ENCODE measurements at regions not wholly inside any gene's neighbourhood (a gene's known extent, or its start where the extent isn't known, plus 50 kb on each side); places are given as distances from the start of the nearest gene placed in this dataset.

- H3K27me3 Mint-ChIP-seq (ENCODE audit: low read depth in 3 of 3) = no peaks in the 10 kb centered on the region
- H3K9me3 Mint-ChIP-seq = peaks cover 0 to 5% (median 0%) of the 10 kb centered on the region in 6 donors
- H3K4me1 Mint-ChIP-seq = no peaks in the 10 kb centered on the region
- no peaks in the 10 kb centered on the region for H3K36me3 Mint-ChIP-seq
- no peak overlapping the region for H3K27ac Mint-ChIP-seq
- H3K4me3 Mint-ChIP-seq = no peak overlapping the region
- no peak for DNase-seq
Measured at GRCh38 chrY:14411334-14411733, 113.0 kb upstream of the NLGN4Y start.

- no peak for DNase-seq
- Mint-ChIP-seq H3K4me3 (no peak overlapping the region), H3K27ac (no peak overlapping the region), H3K36me3 (no peaks in the 10 kb centered on the region), H3K27me3 (ENCODE audit: low read depth in 3 of 3) (no peaks in the 10 kb centered on the region), H3K4me1 (no peaks in the 10 kb centered on the region), H3K9me3 (no peaks in the 10 kb centered on the region)
Measured at GRCh38 chrY:14436546-14436945, 87.8 kb upstream of the NLGN4Y start.

GRCh38 chrY:14437626-14438025, 86.7 kb upstream of the NLGN4Y start:
- Mint-ChIP-seq H3K27ac (no peak overlapping the region), H3K27me3 (ENCODE audit: low read depth in 3 of 3) (no peaks in the 10 kb centered on the region), H3K4me3 (no peak overlapping the region), H3K4me1 (no peaks in the 10 kb centered on the region), H3K9me3 (no peaks in the 10 kb centered on the region), H3K36me3 (no peaks in the 10 kb centered on the region)
- DNase-seq = no peak

- no peaks in the 10 kb centered on the region for H3K4me1 Mint-ChIP-seq
- H3K36me3 Mint-ChIP-seq = no peaks in the 10 kb centered on the region
- H3K4me3 Mint-ChIP-seq = no peak overlapping the region
- no peaks in the 10 kb centered on the region for H3K27me3 Mint-ChIP-seq (ENCODE audit: low read depth in 3 of 3)
- no peaks in the 10 kb centered on the region for H3K9me3 Mint-ChIP-seq
- no peak for DNase-seq
- H3K27ac Mint-ChIP-seq = no peak overlapping the region
Measured at GRCh38 chrY:14438395-14438794, 85.9 kb upstream of the NLGN4Y start.

GRCh38 chrY:14444550-14444949, 79.8 kb upstream of the NLGN4Y start:
- Mint-ChIP-seq H3K36me3 (no peaks in the 10 kb centered on the region), H3K9me3 (no peaks in the 10 kb centered on the region), H3K4me3 (no peak overlapping the region), H3K27me3 (ENCODE audit: low read depth in 3 of 3) (no peaks in the 10 kb centered on the region), H3K27ac (no peak overlapping the region), H3K4me1 (no peaks in the 10 kb centered on the region)
- DNase-seq = no peak

- H3K36me3 Mint-ChIP-seq = no peaks in the 10 kb centered on the region
- peaks cover 0 to 2% (median 0%) of the 10 kb centered on the region in 6 donors for H3K9me3 Mint-ChIP-seq
- DNase-seq = no peak
- H3K4me3 Mint-ChIP-seq = no peak overlapping the region
- H3K27ac Mint-ChIP-seq = no peak overlapping the region
- no peaks in the 10 kb centered on the region for H3K27me3 Mint-ChIP-seq (ENCODE audit: low read depth in 3 of 3)
- H3K4me1 Mint-ChIP-seq = no peaks in the 10 kb centered on the region
Measured at GRCh38 chrY:14468151-14468683, 56.1 kb upstream of the NLGN4Y start.

- Mint-ChIP-seq H3K9me3 (no peaks in the 10 kb centered on the region), H3K36me3 (no peaks in the 10 kb centered on the region), H3K27ac (no peak overlapping the region), H3K27me3 (ENCODE audit: low read depth in 3 of 3) (no peaks in the 10 kb centered on the region), H3K4me1 (no peaks in the 10 kb centered on the region), H3K4me3 (no peak overlapping the region)
- no peak for DNase-seq
Measured at GRCh38 chrY:14472421-14472820, 51.9 kb upstream of the NLGN4Y start.

GRCh38 chrY:14473320-14473719, 51.0 kb upstream of the NLGN4Y start:
- Mint-ChIP-seq H3K4me3 (no peak overlapping the region), H3K27ac (no peak overlapping the region), H3K36me3 (no peaks in the 10 kb centered on the region), H3K9me3 (no peaks in the 10 kb centered on the region), H3K4me1 (no peaks in the 10 kb centered on the region), H3K27me3 (ENCODE audit: low read depth in 3 of 3) (no peaks in the 10 kb centered on the region)
- no peak for DNase-seq
